Heart left ventricle (tissue), 16 donors: ENCODE measurements at regions not wholly inside any gene's neighbourhood (a gene's known extent, or its start where the extent isn't known, plus 50 kb on each side); places are given as distances from the start of the nearest gene placed in this dataset.
"Not testable (repeated sequence)": the region's sequence is repeated elsewhere in the genome, so short reads cannot be mapped to it uniquely, and the experiment has no call there.

Experiments
- ATAC-seq, 4 donors: fragments of 200-7000 bp; cut with Tn5 transposase; one replicate each; pipeline ENCODE4 v1.9.1; 2020 to 2022; ENCODE audit warnings: moderate library complexity in 4 of 4, mild to moderate bottlenecking in 3 of 4, moderate number of reproducible peaks in 1 of 4
- DNase-seq, 5 donors: peaks; one replicate each; pipeline ENCODE4 v3.0.0-alpha.2; 2020
- H3K27ac ChIP-seq, 12 donors: fragments of 200-600 bp; sonication (generic) in 4 of 12; one replicate each; pipeline versions ENCODE4 v1.5.0 to v1.8.0; 2016 to 2022; ENCODE audit warnings: mild to moderate bottlenecking in 2 of 12
- H3K27me3 ChIP-seq, 9 donors: fragments of 200-600 bp; sonication (generic) in 2 of 9; one replicate each; pipeline versions ENCODE4 v1.5.1 to v1.8.0; 2016 to 2022; ENCODE audit warnings: mild to moderate bottlenecking in 3 of 9
- H3K36me3 ChIP-seq, 9 donors: fragments of 200-600 bp; sonication (generic) in 2 of 9; one replicate each; pipeline versions ENCODE4 v1.5.0 to v1.8.0; 2018 to 2022; ENCODE audit warnings: mild to moderate bottlenecking in 2 of 9
- H3K4me1 ChIP-seq, 12 donors: fragments of 200-600 bp; sonication (generic) in 4 of 12; one replicate each; pipeline versions ENCODE4 v1.5.0 to v1.8.0; 2016 to 2022; ENCODE audit warnings: mild to moderate bottlenecking in 3 of 12
- H3K4me3 ChIP-seq, 12 donors: fragments of 200-600 bp; sonication (generic) in 4 of 12; one replicate each; pipeline versions ENCODE4 v1.5.0 to v1.8.0; 2017 to 2022; ENCODE audit warnings: mild to moderate bottlenecking in 9 of 12, moderate library complexity in 4 of 12
- H3K9me3 ChIP-seq, 12 donors: fragments of 200-600 bp; sonication (generic) in 4 of 12; one replicate each; pipeline versions ENCODE4 v1.5.0 to v1.8.0; 2016 to 2022; ENCODE audit warnings: mild to moderate bottlenecking in 1 of 12
- CTCF ChIP-seq, 12 donors: fragments of 200-600 bp; sonication (generic) in 4 of 12; IDR thresholded peaks; one replicate each; pipeline versions ENCODE4 v1.5.0 to v1.8.0; 2018 to 2022; ENCODE audit warnings: antibody characterized with exemption in 12 of 12, mild to moderate bottlenecking in 5 of 12
- POLR2A ChIP-seq, 2 donors: fragments of 450-650 bp; IDR thresholded peaks; one replicate each; pipeline ENCODE4 v1.6.1; 2017; ENCODE audit warnings: antibody characterized with exemption in 2 of 2, mild to moderate bottlenecking in 2 of 2, moderate library complexity in 2 of 2
- WGBS, 4 donors: extraction: QIAGEN DNeasy Blood & Tissue Kit in 2 of 4; methylation state at CpG; one replicate each; pipeline versions ENCODE4 v1.1.5 to v1.1.7; 2013 to 2018; 5-methylcytosine and 5-hydroxymethylcytosine counted together
- intact Hi-C, 10 donors: fragments of 100-400 bp; cut with DNase I; formaldehyde crosslinking; loops; one replicate each; pipeline versions ENCODE4 v1.11.1 to v1.14.2; 2022
- donor health status: ischemic (EF 13 %, LVEDD 7.1; RV severe dilation, severe dysfunction).
- donor health status: healthy with polysubstance abuse.
- donor health status: DM: no; HTN: yes; CAD: no.
- donor health status: DM: no; HTN: no; CAD: no.
- donor health status: ischemic (EF 25% LVEDD 6.9; RV normal size, moderate dysfunction).
- donor health status: ischemic (EF 25% LVEDD 5.7; RV mildly dilated, moderate dysfunction).
- donor health status: healthy.
- donor health status: DM: yes; HTN: yes; CAD: no.
- donor health status: ischemic (EF 35%, LVEDD 5.7; RV mildly dilated, moderate dysfunction).
- donor health status: nonischemic (EF 11% LVEDD 7.7; RV severe dilation, severe dysfunction).
- donor health status: DM: yes; HTN: yes; CAD: no.
- donor health status: PGD.
- donor health status: ischemic (EF 29% LVEDD 5.4; RV normal size, mild dysfunction).
- donor health status: nonischemic (EF 23%, LVEDD 6.1; RV moderate dilation, normal function).

- DNase-seq (no peak), ATAC-seq (no peak)
- WGBS, 4 donors = 40 to 82% (median 68%) methylated on average over 1 of the region's 1 CpG
- Histone ChIP-seq H3K27ac (no peak overlapping the region), H3K36me3 (no peaks in the 10 kb centered on the region), H3K4me1 (no peaks in the 10 kb centered on the region), H3K9me3 (no peaks in the 10 kb centered on the region), H3K4me3 (no peak overlapping the region), H3K27me3 (no peaks in the 10 kb centered on the region)
- intact Hi-C loops = no loop called here
- TF ChIP-seq POLR2A (IDR thresholded peaks at IDR 0.05) (no peak), CTCF (IDR thresholded peaks at IDR 0.05) (no peak)
These were observed 78.0 kb downstream of the TTC6 start for GRCh38 chr14:37673439-37673838.

- no peaks in the 10 kb centered on the region for H3K9me3 ChIP-seq
- DNase-seq (no peak), ATAC-seq (no peak)
- TF ChIP-seq CTCF (IDR thresholded peaks at IDR 0.05) (no peak), POLR2A (IDR thresholded peaks at IDR 0.05) (no peak)
- no peak overlapping the region for H3K4me3 ChIP-seq
- no peaks in the 10 kb centered on the region for H3K4me1 ChIP-seq
- H3K36me3 ChIP-seq = no peaks in the 10 kb centered on the region
- WGBS, 4 donors = 79 to 89% (median 81%) methylated on average over 3 of the region's 3 CpGs
- peaks cover 0 to 6% (median 0%) of the 10 kb centered on the region in 9 donors for H3K27me3 ChIP-seq
- intact Hi-C loops = no loop called here
- H3K27ac ChIP-seq = no peak overlapping the region
These were observed 83.5 kb downstream of the TTC6 start for GRCh38 chr14:37678916-37679315.

GRCh38 chr14:37681486-37681885 lies 86.1 kb downstream of the TTC6 start:
- no peak for ATAC-seq
- Histone ChIP-seq H3K36me3 (no peaks in the 10 kb centered on the region), H3K27me3 (peaks cover 0 to 6% (median 0%) of the 10 kb centered on the region in 9 donors), H3K4me3 (no peak overlapping the region), H3K27ac (no peak overlapping the region), H3K4me1 (no peaks in the 10 kb centered on the region), H3K9me3 (no peaks in the 10 kb centered on the region)
- no peak for TF ChIP-seq POLR2A (IDR thresholded peaks at IDR 0.05)
- no peak for TF ChIP-seq CTCF (IDR thresholded peaks at IDR 0.05)
- DNase-seq = no peak
- WGBS, 4 donors = 86 to 97% (median 94%) methylated on average over 3 of the region's 3 CpGs
- intact Hi-C loops = no loop called here

GRCh38 chr14:37692680-37693079 lies 97.3 kb downstream of the TTC6 start:
- peaks cover 0 to 30% (median 12%) of the 10 kb centered on the region in 12 donors for H3K9me3 ChIP-seq
- H3K27ac ChIP-seq, intact Hi-C loops, ATAC-seq, DNase-seq, H3K27me3 ChIP-seq, H3K36me3 ChIP-seq, H3K4me1 ChIP-seq, H3K4me3 ChIP-seq: not testable (repeated sequence)

- WGBS, 4 donors = 61 to 73% (median 70%) methylated on average over 1 of the region's 1 CpG
- peaks cover 0 to 30% (median 12%) of the 10 kb centered on the region in 12 donors for H3K9me3 ChIP-seq
- ATAC-seq, H3K36me3 ChIP-seq, H3K4me1 ChIP-seq, H3K4me3 ChIP-seq, H3K27ac ChIP-seq, H3K27me3 ChIP-seq, intact Hi-C loops, DNase-seq: not testable (repeated sequence)
These were observed 98.0 kb downstream of the TTC6 start for GRCh38 chr14:37693420-37693819.
